MM.1S (cell line): ENCODE measurements at regions not wholly inside any gene's neighbourhood (a gene's known extent, or its start where the extent isn't known, plus 50 kb on each side); places are given as distances from the start of the nearest gene placed in this dataset.

ENCODE experiments used
- DNase-seq: peaks from one replicate; pipeline ENCODE4 v3.0.0-alpha.2; 2015
- H2AFZ ChIP-seq: fragments of 300-600 bp; sonication (generic); 2 replicates; pipeline ENCODE4 v1.6.0; 2016; ENCODE audit warnings: antibody characterized with exemption, low read length
- H3F3A ChIP-seq: fragments of 300-600 bp; sonication (generic); 2 replicates; pipeline ENCODE4 v1.6.1; 2016; ENCODE audit warnings: mild to moderate bottlenecking, antibody characterized with exemption, low read length, moderate library complexity, mixed read lengths; ENCODE audit not compliant: insufficient read depth
- H3K27ac ChIP-seq: fragments of 300-600 bp; sonication (generic); 2 replicates; pipeline ENCODE4 v1.5.1; 2016; ENCODE audit warnings: mild to moderate bottlenecking, low read length
- H3K27me3 ChIP-seq: fragments of 300-600 bp; sonication (generic); replicated peaks from 2 replicates; pipeline ENCODE4 v1.6.0; 2016; ENCODE audit warnings: low read length; ENCODE audit not compliant: insufficient read depth
- H3K36me3 ChIP-seq: fragments of 300-600 bp; sonication (generic); replicated peaks from 2 replicates; pipeline ENCODE4 v1.6.1; 2016; ENCODE audit warnings: mild to moderate bottlenecking, low read length, mixed read lengths; ENCODE audit not compliant: insufficient read depth
- H3K4me1 ChIP-seq: fragments of 300-600 bp; sonication (generic); 2 replicates; pipeline ENCODE4 v1.6.1; 2016; ENCODE audit warnings: low read length, mixed read lengths
- H3K4me2 ChIP-seq: fragments of 300-600 bp; sonication (generic); 2 replicates; pipeline ENCODE4 v1.6.0; 2016; ENCODE audit warnings: low read depth, low read length
- H3K4me3 ChIP-seq: fragments of 300-600 bp; sonication (generic); 2 replicates; pipeline ENCODE4 v1.5.1; 2016; ENCODE audit warnings: low read length, mixed read lengths
- H3K79me2 ChIP-seq: fragments of 300-600 bp; sonication (generic); 2 replicates; pipeline ENCODE4 v1.6.1; 2016; ENCODE audit warnings: mixed run types, low read length, mixed read lengths
- H3K9ac ChIP-seq: fragments of 300-600 bp; sonication (generic); 2 replicates; pipeline ENCODE4 v1.6.1; 2016; ENCODE audit warnings: low read length, mixed read lengths
- H3K9me2 ChIP-seq: fragments of 300-600 bp; sonication (generic); replicated peaks from 2 replicates; pipeline ENCODE4 v1.6.1; 2016; ENCODE audit warnings: mild to moderate bottlenecking, low read length, mixed read lengths; ENCODE audit not compliant: insufficient read depth
- H3K9me3 ChIP-seq: fragments of 300-600 bp; sonication (generic); replicated peaks from 2 replicates; pipeline ENCODE4 v1.6.1; 2016; ENCODE audit warnings: mild to moderate bottlenecking, low read length, mixed read lengths; ENCODE audit not compliant: insufficient read depth
- H4K20me1 ChIP-seq: fragments of 300-600 bp; sonication (generic); 2 replicates; pipeline ENCODE4 v1.6.1; 2016; ENCODE audit warnings: mild to moderate bottlenecking, low read length, moderate library complexity, mixed read lengths; ENCODE audit not compliant: insufficient read depth
- EZH2 ChIP-seq: fragments of 300-600 bp; sonication (generic); optimal IDR thresholded peaks from 2 replicates; pipeline ENCODE3; 2017; ENCODE audit warnings: low read depth, mild to moderate bottlenecking, antibody characterized with exemption, low read length, mixed read lengths
- EZH2phosphoT487 ChIP-seq: fragments of 300-600 bp; sonication (generic); IDR thresholded peaks from 2 replicates; pipeline ENCODE4 v1.6.1; 2018; ENCODE audit warnings: antibody characterized with exemption, low read length
- TF ChIP-seq, protein P1 (sequence below): fragments of 300-600 bp; sonication (generic); IDR thresholded peaks from 2 replicates; pipeline ENCODE4 v1.5.1; 2016; ENCODE audit warnings: antibody characterized with exemption, low read length, mixed read lengths

DNA sequence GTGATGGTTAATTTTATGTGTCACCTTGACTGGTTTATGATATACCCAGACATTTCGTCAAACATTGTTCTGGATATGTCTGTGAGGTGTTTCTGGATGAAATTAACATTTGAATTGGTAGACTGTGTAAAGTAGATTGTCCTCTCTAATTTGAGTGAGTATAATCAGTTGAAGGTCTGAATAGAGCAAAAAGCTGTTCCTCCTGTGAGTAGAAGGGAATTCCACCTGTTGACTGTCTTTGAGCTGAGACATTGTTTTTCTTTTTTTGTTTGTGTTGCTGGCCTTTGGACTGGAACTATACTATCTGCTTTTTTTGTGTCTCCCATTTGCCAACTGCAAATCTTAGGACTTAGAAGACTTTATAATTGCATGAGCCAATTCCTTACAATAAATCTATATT lies 920.9 kb upstream of the LRFN5 start:
- no peak overlapping the region for H2AFZ ChIP-seq
- no peaks in the 10 kb centered on the region for H4K20me1 ChIP-seq
- H3K27me3 ChIP-seq: no peaks in the 10 kb centered on the region
- no peaks in the 10 kb centered on the region for H3F3A ChIP-seq
- H3K9me3 ChIP-seq: no peaks in the 10 kb centered on the region
- no peak overlapping the region for H3K9ac ChIP-seq
- no peaks in the 10 kb centered on the region for H3K36me3 ChIP-seq
- no peak overlapping the region for H3K27ac ChIP-seq
- H3K79me2 ChIP-seq: no peaks in the 10 kb centered on the region
- no peaks in the 10 kb centered on the region for H3K4me1 ChIP-seq
- no peaks in the 10 kb centered on the region for H3K9me2 ChIP-seq
- H3K4me3 ChIP-seq: no peak overlapping the region
- no peak for TF ChIP-seq EZH2
- TF ChIP-seq EZH2phosphoT487: no peak
- TF ChIP-seq, protein P1, sequence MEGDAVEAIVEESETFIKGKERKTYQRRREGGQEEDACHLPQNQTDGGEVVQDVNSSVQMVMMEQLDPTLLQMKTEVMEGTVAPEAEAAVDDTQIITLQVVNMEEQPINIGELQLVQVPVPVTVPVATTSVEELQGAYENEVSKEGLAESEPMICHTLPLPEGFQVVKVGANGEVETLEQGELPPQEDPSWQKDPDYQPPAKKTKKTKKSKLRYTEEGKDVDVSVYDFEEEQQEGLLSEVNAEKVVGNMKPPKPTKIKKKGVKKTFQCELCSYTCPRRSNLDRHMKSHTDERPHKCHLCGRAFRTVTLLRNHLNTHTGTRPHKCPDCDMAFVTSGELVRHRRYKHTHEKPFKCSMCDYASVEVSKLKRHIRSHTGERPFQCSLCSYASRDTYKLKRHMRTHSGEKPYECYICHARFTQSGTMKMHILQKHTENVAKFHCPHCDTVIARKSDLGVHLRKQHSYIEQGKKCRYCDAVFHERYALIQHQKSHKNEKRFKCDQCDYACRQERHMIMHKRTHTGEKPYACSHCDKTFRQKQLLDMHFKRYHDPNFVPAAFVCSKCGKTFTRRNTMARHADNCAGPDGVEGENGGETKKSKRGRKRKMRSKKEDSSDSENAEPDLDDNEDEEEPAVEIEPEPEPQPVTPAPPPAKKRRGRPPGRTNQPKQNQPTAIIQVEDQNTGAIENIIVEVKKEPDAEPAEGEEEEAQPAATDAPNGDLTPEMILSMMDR: no peak
- DNase-seq: no peak
- H3K4me2 ChIP-seq: no peak overlapping the region

DNA sequence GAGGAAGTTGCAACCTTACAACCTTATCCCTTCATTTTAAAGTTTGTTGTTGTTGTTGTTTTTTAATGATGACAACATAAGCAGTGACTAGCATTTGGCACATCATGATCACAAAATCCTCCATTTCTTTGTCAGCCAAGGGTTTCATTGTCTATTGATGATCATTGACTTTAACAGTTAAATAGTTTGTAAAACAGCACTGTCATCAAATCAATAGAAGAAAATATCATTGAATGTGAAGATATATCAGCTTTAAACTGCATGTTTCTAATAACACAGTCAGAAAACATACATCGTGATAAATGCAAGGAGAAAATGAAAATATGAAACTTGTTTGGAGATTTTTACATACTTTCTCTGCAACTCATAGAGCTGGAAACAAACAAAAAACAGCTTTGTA lies 922.3 kb upstream of the LRFN5 start:
- no peaks in the 10 kb centered on the region for H3K4me1 ChIP-seq
- no peaks in the 10 kb centered on the region for H3K36me3 ChIP-seq
- no peak overlapping the region for H3K27ac ChIP-seq
- no peaks in the 10 kb centered on the region for H3K9me3 ChIP-seq
- H3F3A ChIP-seq: no peaks in the 10 kb centered on the region
- no peaks in the 10 kb centered on the region for H3K79me2 ChIP-seq
- H3K4me2 ChIP-seq: no peak overlapping the region
- H3K9ac ChIP-seq: no peak overlapping the region
- H2AFZ ChIP-seq: no peak overlapping the region
- DNase-seq: no peak
- H3K27me3 ChIP-seq: no peaks in the 10 kb centered on the region
- no peaks in the 10 kb centered on the region for H3K9me2 ChIP-seq
- no peaks in the 10 kb centered on the region for H4K20me1 ChIP-seq
- TF ChIP-seq EZH2phosphoT487 (no peak), EZH2 (no peak)
- TF ChIP-seq, protein P1: no peak
- H3K4me3 ChIP-seq: no peak overlapping the region

- H3K36me3 ChIP-seq: no peaks in the 10 kb centered on the region
- no peaks in the 10 kb centered on the region for H4K20me1 ChIP-seq
- H3K4me3 ChIP-seq: no peak overlapping the region
- no peak overlapping the region for H3K4me2 ChIP-seq
- no peaks in the 10 kb centered on the region for H3F3A ChIP-seq
- no peak for DNase-seq
- H2AFZ ChIP-seq: no peak overlapping the region
- no peaks in the 10 kb centered on the region for H3K9me2 ChIP-seq
- no peaks in the 10 kb centered on the region for H3K4me1 ChIP-seq
- no peaks in the 10 kb centered on the region for H3K9me3 ChIP-seq
- no peak overlapping the region for H3K9ac ChIP-seq
- TF ChIP-seq EZH2phosphoT487: no peak
- TF ChIP-seq EZH2: no peak
- TF ChIP-seq, protein P1: no peak
- H3K27me3 ChIP-seq: no peaks in the 10 kb centered on the region
- H3K27ac ChIP-seq: no peak overlapping the region
- no peaks in the 10 kb centered on the region for H3K79me2 ChIP-seq
Observed at GRCh38 chr14:40682131-40682913, 924.4 kb upstream of the LRFN5 start.
